ENCODE measurements at regions not wholly inside any gene's neighbourhood (a gene's known extent, or its start where the extent isn't known, plus 50 kb on each side); places are given as distances from the start of the nearest gene placed in this dataset.

DNA sequence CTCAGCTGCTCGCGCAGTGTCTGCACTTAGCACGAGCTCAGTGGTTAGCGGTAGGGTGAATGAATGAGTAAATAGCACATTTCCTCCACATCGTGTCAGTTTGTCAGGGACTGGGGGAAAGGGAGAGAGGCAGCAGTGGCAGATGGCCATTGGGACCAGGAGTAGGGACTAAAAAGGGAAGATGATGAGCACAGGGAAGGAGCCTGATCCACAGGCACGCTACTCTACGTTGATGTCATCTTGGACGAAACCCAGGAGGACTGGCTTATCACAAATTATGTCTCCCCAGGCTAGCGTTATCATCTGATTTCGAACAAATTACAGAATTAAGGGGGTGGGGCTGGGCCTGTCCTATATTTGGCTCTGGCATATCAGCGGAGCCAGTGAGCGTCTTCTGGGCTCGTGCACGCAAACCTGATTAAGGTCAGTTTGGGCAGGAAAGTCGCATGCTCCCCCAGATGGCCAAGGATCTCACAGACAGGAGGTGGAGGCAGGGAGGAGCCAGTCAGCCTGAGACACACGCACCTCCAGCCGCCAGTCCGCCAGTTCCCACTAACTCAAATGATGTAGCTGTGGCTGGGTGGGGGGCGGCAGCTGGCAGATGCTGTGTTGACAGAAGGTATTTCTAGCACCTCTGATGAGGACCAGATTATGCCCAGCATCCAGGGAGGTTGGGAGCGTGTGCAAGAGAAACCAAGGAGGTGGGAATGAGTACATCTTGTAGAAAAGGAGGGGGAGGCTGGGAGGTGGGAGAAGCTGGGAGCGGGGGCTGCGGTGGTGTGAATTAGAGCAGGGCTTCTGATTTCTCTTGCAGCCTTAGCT, 97.4 kb upstream of the PRDM11 start:
- TF ChIP-seq, protein P1, sequence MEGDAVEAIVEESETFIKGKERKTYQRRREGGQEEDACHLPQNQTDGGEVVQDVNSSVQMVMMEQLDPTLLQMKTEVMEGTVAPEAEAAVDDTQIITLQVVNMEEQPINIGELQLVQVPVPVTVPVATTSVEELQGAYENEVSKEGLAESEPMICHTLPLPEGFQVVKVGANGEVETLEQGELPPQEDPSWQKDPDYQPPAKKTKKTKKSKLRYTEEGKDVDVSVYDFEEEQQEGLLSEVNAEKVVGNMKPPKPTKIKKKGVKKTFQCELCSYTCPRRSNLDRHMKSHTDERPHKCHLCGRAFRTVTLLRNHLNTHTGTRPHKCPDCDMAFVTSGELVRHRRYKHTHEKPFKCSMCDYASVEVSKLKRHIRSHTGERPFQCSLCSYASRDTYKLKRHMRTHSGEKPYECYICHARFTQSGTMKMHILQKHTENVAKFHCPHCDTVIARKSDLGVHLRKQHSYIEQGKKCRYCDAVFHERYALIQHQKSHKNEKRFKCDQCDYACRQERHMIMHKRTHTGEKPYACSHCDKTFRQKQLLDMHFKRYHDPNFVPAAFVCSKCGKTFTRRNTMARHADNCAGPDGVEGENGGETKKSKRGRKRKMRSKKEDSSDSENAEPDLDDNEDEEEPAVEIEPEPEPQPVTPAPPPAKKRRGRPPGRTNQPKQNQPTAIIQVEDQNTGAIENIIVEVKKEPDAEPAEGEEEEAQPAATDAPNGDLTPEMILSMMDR (IDR thresholded peaks at IDR 0.05), result no peak
- no peak for TF ChIP-seq POLR2A (IDR thresholded peaks at IDR 0.05)
- no peak for TF ChIP-seq POLR2AphosphoS5 (IDR thresholded peaks at IDR 0.05)
- TF ChIP-seq EP300 (IDR thresholded peaks at IDR 0.05; ENCODE audit: low read depth), result no peak
